ENCODE measurements at regions not wholly inside any gene's neighbourhood (a gene's known extent, or its start where the extent isn't known, plus 50 kb on each side); places are given as distances from the start of the nearest gene placed in this dataset.

GRCh38 chr11:134734141-134734845, 322.3 kb upstream of the B3GAT1 start:
- TF ChIP-seq CTCF (IDR thresholded peaks at IDR 0.05): no peak
- no peak for TF ChIP-seq REST (IDR thresholded peaks at IDR 0.05; ENCODE audit: insufficient read depth in 1 of 2, low read depth in 2 of 2, low read length in 1 of 2)
- no peak for TF ChIP-seq POLR2AphosphoS5 (IDR thresholded peaks at IDR 0.05; ENCODE audit: low read depth, low read length)
- TF ChIP-seq TCF7L2 (IDR thresholded peaks at IDR 0.05; ENCODE audit: low read depth, low read length): no peak
- no peak for TF ChIP-seq SIN3A (IDR thresholded peaks at IDR 0.05; ENCODE audit: borderline replicate concordance, insufficient read depth, low read depth, low read length)

All from Panc1 (cell line).